Loucy (cell line): ENCODE measurements at regions not wholly inside any gene's neighbourhood (a gene's known extent, or its start where the extent isn't known, plus 50 kb on each side); places are given as distances from the start of the nearest gene placed in this dataset.

Experiments
- CTCF ChIP-seq: fragments of 200-600 bp; sonication (generic); conservative IDR thresholded peaks from 2 replicates; pipeline ENCODE4 v1.5.1; 2014; ENCODE audit warnings: mild to moderate bottlenecking, antibody characterized with exemption, low read length
- EZH2phosphoT487 ChIP-seq: fragments of 200-600 bp; IDR thresholded peaks from 2 replicates; pipeline ENCODE4 v1.6.1; 2018; ENCODE audit warnings: antibody characterized with exemption, mild to moderate bottlenecking, moderate library complexity, borderline replicate concordance

- TF ChIP-seq CTCF (no peak), EZH2phosphoT487 (no peak)
Observed at GRCh38 chr16:13856398-13856797, 63.6 kb upstream of the ERCC4 start.
